Liver (tissue), 3 donors: ENCODE measurements at regions not wholly inside any gene's neighbourhood (a gene's known extent, or its start where the extent isn't known, plus 50 kb on each side); places are given as distances from the start of the nearest gene placed in this dataset.

Experiments
- CTCF ChIP-seq: fragments of 150-350 bp; IDR thresholded peaks from 2 replicates; pipeline ENCODE4 v1.5.1; 2017; ENCODE audit warnings: improper control_type of control experiment, low read depth, low read length; ENCODE audit not compliant: missing input control
- RAD21 ChIP-seq, 2 donors: IDR thresholded peaks; 2 replicates each; pipeline ENCODE4 v1.6.1; 2016; ENCODE audit warnings: antibody characterized with exemption in 2 of 2, mild to moderate bottlenecking in 2 of 2
- TAF1 ChIP-seq: conservative IDR thresholded peaks from 2 replicates; pipeline ENCODE4 v1.6.1; 2016; ENCODE audit warnings: antibody characterized with exemption, mild to moderate bottlenecking
- donor health status: healthy.
- donor health status: healthy.

- TF ChIP-seq TAF1 = no peak
- no peak for TF ChIP-seq RAD21 (IDR thresholded peaks at IDR 0.05)
- TF ChIP-seq CTCF = no peak
These were observed 134.1 kb upstream of the TMEM45B start for GRCh38 chr11:129681344-129682114.
